K562 (cell line): ENCODE measurements at regions not wholly inside any gene's neighbourhood (a gene's known extent, or its start where the extent isn't known, plus 50 kb on each side); places are given as distances from the start of the nearest gene placed in this dataset.

Source experiments
- EP300 ChIP-seq: IDR thresholded peaks from 2 replicates; pipeline ENCODE4 v1.6.1; 2012; ENCODE audit warnings: low read length, improper control_type of control experiment
- FOXP1 ChIP-seq: sonication (generic); formaldehyde crosslinking; IDR thresholded peaks from 2 replicates; pipeline ENCODE4 v1.8.0; 2022; ENCODE audit warnings: mild to moderate bottlenecking, missing genetic modification reagents
- GABPB1 ChIP-seq: sonication (generic); formaldehyde crosslinking; IDR thresholded peaks from 2 replicates; pipeline ENCODE4 v1.8.0; 2022; ENCODE audit warnings: mild to moderate bottlenecking, missing genetic modification reagents
- HDAC8 ChIP-seq: fragments of 450-650 bp; IDR thresholded peaks from 2 replicates; pipeline ENCODE4 v1.6.1; 2016; ENCODE audit warnings: mild to moderate bottlenecking, missing genetic modification characterization, moderate library complexity, missing compliant biosample characterization
- PATZ1 ChIP-seq: fragments of 250-450 bp; sonication (Bioruptor Pico); IDR thresholded peaks from 2 replicates; pipeline ENCODE4 v1.5.0; 2020; ENCODE audit warnings: mild to moderate bottlenecking, borderline replicate concordance
- SMC3 ChIP-seq: conservative IDR thresholded peaks from 2 replicates; pipeline ENCODE4 v1.6.1; 2011; ENCODE audit warnings: low read depth, low read length, improper control_type of control experiment; ENCODE audit not compliant: insufficient read depth
- YY1 ChIP-seq, 3 experiments: IDR thresholded peaks; 2 replicates each; pipeline ENCODE4 v1.6.1; 2011; ENCODE audit warnings: low read length in 2 of 3, mild to moderate bottlenecking in 2 of 3, moderate library complexity in 2 of 3, borderline replicate concordance in 1 of 3, control low read depth in 1 of 3, low read depth in 1 of 3; ENCODE audit not compliant: insufficient read depth in 3 of 3, insufficient replicate concordance in 2 of 3, control insufficient read depth in 1 of 3, insufficient read length in 1 of 3; ENCODE audit errors: extremely low read depth in 1 of 3
- ZNF512 ChIP-seq: IDR thresholded peaks from 2 replicates; pipeline ENCODE4 v1.6.1; 2016; ENCODE audit warnings: missing genetic modification characterization, missing compliant biosample characterization
- TF ChIP-seq, protein P1 (sequence below), 3 experiments: IDR thresholded peaks in 2 of 3; conservative IDR thresholded peaks in 1 of 3; 2 replicates each; pipeline ENCODE4 v1.5.1; 2011 to 2012; ENCODE audit warnings: low read length in 3 of 3, mild to moderate bottlenecking in 3 of 3, control low read depth in 2 of 3, improper control_type of control experiment in 1 of 3, inconsistent platforms in 1 of 3, low read depth in 1 of 3, mixed read lengths in 1 of 3, moderate library complexity in 1 of 3; ENCODE audit not compliant: insufficient read depth in 2 of 3

DNA sequence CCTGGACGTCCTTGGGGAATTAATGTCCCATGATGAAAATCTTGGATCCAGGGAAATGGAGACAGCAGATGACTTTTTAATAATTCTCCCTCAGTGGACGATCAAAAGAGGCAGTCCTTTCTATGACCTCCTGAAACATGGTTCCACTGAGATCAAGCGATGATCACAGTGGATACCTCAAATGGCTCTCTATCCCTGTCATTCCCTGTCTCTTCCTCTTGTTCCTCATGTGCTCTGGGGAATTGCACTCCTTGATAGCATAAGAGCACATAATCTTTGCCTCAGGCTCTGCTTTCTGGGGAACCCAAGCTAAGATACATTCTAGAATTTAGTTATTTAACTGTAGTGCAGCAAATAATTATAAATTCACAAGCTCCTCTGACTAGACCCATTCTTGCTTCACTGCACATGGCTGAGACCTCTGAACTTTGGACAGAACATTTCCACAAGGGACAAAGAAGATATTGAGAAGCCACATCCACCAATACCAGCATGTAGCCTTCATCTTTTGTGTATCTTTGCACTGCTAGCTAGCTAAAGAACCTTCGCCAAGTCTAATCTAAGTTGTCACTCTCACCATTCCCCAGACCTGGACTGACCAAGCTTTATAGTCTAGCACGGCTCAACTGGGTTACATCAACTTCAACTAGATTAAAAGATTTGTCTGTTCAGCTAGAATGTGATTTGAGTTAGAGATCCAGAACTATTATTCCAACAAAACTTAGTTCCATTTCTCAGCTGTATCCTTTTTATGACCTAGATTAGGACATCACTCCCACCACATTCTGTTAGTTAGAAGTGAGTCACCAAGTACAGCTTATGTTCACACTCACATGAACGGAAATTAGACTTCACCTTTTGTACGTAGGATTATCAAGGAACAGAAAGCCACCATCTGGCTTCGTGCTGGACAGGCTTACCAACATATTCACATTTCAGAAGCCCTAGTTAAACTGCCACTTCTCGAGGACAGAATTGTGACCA, 142.7 kb downstream of the SUCLA2 start:
- TF ChIP-seq YY1 (IDR thresholded peaks at IDR 0.05; ENCODE audit: borderline replicate concordance in 1 of 3, control insufficient read depth in 1 of 3, extremely low read depth in 1 of 3, insufficient read depth in 3 of 3, insufficient read length in 1 of 3, insufficient replicate concordance in 2 of 3, low read depth in 1 of 3, low read length in 2 of 3), result no peak
- TF ChIP-seq, protein P1, sequence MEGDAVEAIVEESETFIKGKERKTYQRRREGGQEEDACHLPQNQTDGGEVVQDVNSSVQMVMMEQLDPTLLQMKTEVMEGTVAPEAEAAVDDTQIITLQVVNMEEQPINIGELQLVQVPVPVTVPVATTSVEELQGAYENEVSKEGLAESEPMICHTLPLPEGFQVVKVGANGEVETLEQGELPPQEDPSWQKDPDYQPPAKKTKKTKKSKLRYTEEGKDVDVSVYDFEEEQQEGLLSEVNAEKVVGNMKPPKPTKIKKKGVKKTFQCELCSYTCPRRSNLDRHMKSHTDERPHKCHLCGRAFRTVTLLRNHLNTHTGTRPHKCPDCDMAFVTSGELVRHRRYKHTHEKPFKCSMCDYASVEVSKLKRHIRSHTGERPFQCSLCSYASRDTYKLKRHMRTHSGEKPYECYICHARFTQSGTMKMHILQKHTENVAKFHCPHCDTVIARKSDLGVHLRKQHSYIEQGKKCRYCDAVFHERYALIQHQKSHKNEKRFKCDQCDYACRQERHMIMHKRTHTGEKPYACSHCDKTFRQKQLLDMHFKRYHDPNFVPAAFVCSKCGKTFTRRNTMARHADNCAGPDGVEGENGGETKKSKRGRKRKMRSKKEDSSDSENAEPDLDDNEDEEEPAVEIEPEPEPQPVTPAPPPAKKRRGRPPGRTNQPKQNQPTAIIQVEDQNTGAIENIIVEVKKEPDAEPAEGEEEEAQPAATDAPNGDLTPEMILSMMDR (IDR thresholded peaks at IDR 0.05 in 2 of 3, conservative IDR thresholded peaks at IDR 0.05 in 1 of 3; ENCODE audit: insufficient read depth in 2 of 3, low read depth in 1 of 3, low read length in 3 of 3), result no peak
- no peak for TF ChIP-seq PATZ1 (CRISPR knock-in tag)
- no peak for TF ChIP-seq HDAC8 (tag)
- no peak for TF ChIP-seq FOXP1 (CRISPR knock-in tag)
- TF ChIP-seq GABPB1 (CRISPR knock-in tag), result no peak
- no peak for TF ChIP-seq EP300
- TF ChIP-seq SMC3, result no peak
- no peak for TF ChIP-seq ZNF512 (tag)
